ENCODE measurements at regions not wholly inside any gene's neighbourhood (a gene's known extent, or its start where the extent isn't known, plus 50 kb on each side); places are given as distances from the start of the nearest gene placed in this dataset.

- DNase-seq, result no peak
- Mint-ChIP-seq H3K9me3 (peaks cover 0 to 9% (median 0%) of the 10 kb centered on the region in 7 donors), H3K4me1 (no peaks in the 10 kb centered on the region), H3K36me3 (no peaks in the 10 kb centered on the region), H3K27me3 (no peaks in the 10 kb centered on the region), H3K27ac (no peak overlapping the region), H3K4me3 (no peak overlapping the region)
- Histone ChIP-seq H3K27ac (ENCODE audit: insufficient read depth, low read length, poor library complexity, severe bottlenecking) (no peak overlapping the region), H3K4me3 (ENCODE audit: low read depth, low read length) (no peak overlapping the region), H3K4me1 (ENCODE audit: control insufficient read depth, insufficient read depth, low read length, poor library complexity, severe bottlenecking) (no peaks in the 10 kb centered on the region), H3K27me3 (ENCODE audit: control insufficient read depth, insufficient read depth, low read length) (no peaks in the 10 kb centered on the region), H3K36me3 (ENCODE audit: control insufficient read depth, insufficient read depth, low read length) (no peaks in the 10 kb centered on the region), H3K9me3 (ENCODE audit: control insufficient read depth in 2 of 2, low read length in 2 of 2) (no peaks in the 10 kb centered on the region)
- no peak for ATAC-seq (ENCODE audit: low read depth in 2 of 2)
Observed at GRCh38 chr18:78447211-78447610, 532.4 kb upstream of the SALL3 start.

GRCh38 chr18:78448106-78448505 lies 531.5 kb upstream of the SALL3 start:
- Histone ChIP-seq H3K27ac (ENCODE audit: insufficient read depth, low read length, poor library complexity, severe bottlenecking) (no peak overlapping the region), H3K4me1 (ENCODE audit: control insufficient read depth, insufficient read depth, low read length, poor library complexity, severe bottlenecking) (no peaks in the 10 kb centered on the region), H3K4me3 (ENCODE audit: low read depth, low read length) (no peak overlapping the region), H3K27me3 (ENCODE audit: control insufficient read depth, insufficient read depth, low read length) (no peaks in the 10 kb centered on the region), H3K9me3 (ENCODE audit: control insufficient read depth in 2 of 2, low read length in 2 of 2) (no peaks in the 10 kb centered on the region), H3K36me3 (ENCODE audit: control insufficient read depth, insufficient read depth, low read length) (no peaks in the 10 kb centered on the region)
- Mint-ChIP-seq H3K9me3 (peaks cover 0 to 9% (median 0%) of the 10 kb centered on the region in 7 donors), H3K27me3 (no peaks in the 10 kb centered on the region), H3K27ac (no peak overlapping the region), H3K4me3 (no peak overlapping the region), H3K4me1 (no peaks in the 10 kb centered on the region), H3K36me3 (no peaks in the 10 kb centered on the region)
- DNase-seq (no peak), ATAC-seq (ENCODE audit: low read depth in 2 of 2) (no peak)

- H3K4me1 Mint-ChIP-seq, result no peaks in the 10 kb centered on the region
- no peaks in the 10 kb centered on the region for H3K27me3 Mint-ChIP-seq
- H3K9me3 ChIP-seq (ENCODE audit: control insufficient read depth in 2 of 2, low read length in 2 of 2), result no peaks in the 10 kb centered on the region
- H3K27ac Mint-ChIP-seq, result no peak overlapping the region
- no peaks in the 10 kb centered on the region for H3K27me3 ChIP-seq (ENCODE audit: control insufficient read depth, insufficient read depth, low read length)
- H3K4me1 ChIP-seq (ENCODE audit: control insufficient read depth, insufficient read depth, low read length, poor library complexity, severe bottlenecking), result no peaks in the 10 kb centered on the region
- ATAC-seq (ENCODE audit: low read depth in 2 of 2) (no peak), DNase-seq (no peak)
- H3K9me3 Mint-ChIP-seq, result peaks cover 0 to 9% (median 0%) of the 10 kb centered on the region in 7 donors
- no peak overlapping the region for H3K4me3 Mint-ChIP-seq
- no peak overlapping the region for H3K4me3 ChIP-seq (ENCODE audit: low read depth, low read length)
- H3K36me3 ChIP-seq (ENCODE audit: control insufficient read depth, insufficient read depth, low read length), result no peaks in the 10 kb centered on the region
- H3K27ac ChIP-seq (ENCODE audit: insufficient read depth, low read length, poor library complexity, severe bottlenecking), result no peak overlapping the region
- H3K36me3 Mint-ChIP-seq, result no peaks in the 10 kb centered on the region
Observed at GRCh38 chr18:78448591-78448990, 531.0 kb upstream of the SALL3 start.

GRCh38 chr18:78454221-78454620 lies 525.4 kb upstream of the SALL3 start:
- H3K36me3 ChIP-seq (ENCODE audit: control insufficient read depth, insufficient read depth, low read length), result no peaks in the 10 kb centered on the region

GRCh38 chr18:78455386-78455785 lies 524.2 kb upstream of the SALL3 start:
- no peaks in the 10 kb centered on the region for H3K27me3 ChIP-seq (ENCODE audit: control insufficient read depth, insufficient read depth, low read length)
- H3K4me1 ChIP-seq (ENCODE audit: control insufficient read depth, insufficient read depth, low read length, poor library complexity, severe bottlenecking), result no peaks in the 10 kb centered on the region
- DNase-seq, result no peak
- no peak overlapping the region for H3K27ac ChIP-seq (ENCODE audit: insufficient read depth, low read length, poor library complexity, severe bottlenecking)
- no peak for ATAC-seq (ENCODE audit: low read depth in 2 of 2)
- no peak overlapping the region for H3K4me3 ChIP-seq (ENCODE audit: low read depth, low read length)
- no peaks in the 10 kb centered on the region for H3K27me3 Mint-ChIP-seq
- peaks cover 0 to 5% (median 0%) of the 10 kb centered on the region in 7 donors for H3K9me3 Mint-ChIP-seq
- no peaks in the 10 kb centered on the region for H3K36me3 Mint-ChIP-seq
- no peaks in the 10 kb centered on the region for H3K36me3 ChIP-seq (ENCODE audit: control insufficient read depth, insufficient read depth, low read length)
- H3K9me3 ChIP-seq (ENCODE audit: control insufficient read depth in 2 of 2, low read length in 2 of 2), result peaks cover 0 to 2% of the 10 kb centered on the region in 2 experiments
- H3K4me1 Mint-ChIP-seq, result no peaks in the 10 kb centered on the region
- no peak overlapping the region for H3K4me3 Mint-ChIP-seq
- H3K27ac Mint-ChIP-seq, result no peak overlapping the region

More at GRCh38 chr18:78454221-78454620, 525.4 kb upstream of the SALL3 start:
- Histone ChIP-seq H3K4me1 (ENCODE audit: control insufficient read depth, insufficient read depth, low read length, poor library complexity, severe bottlenecking) (no peaks in the 10 kb centered on the region), H3K27me3 (ENCODE audit: control insufficient read depth, insufficient read depth, low read length) (no peaks in the 10 kb centered on the region), H3K9me3 (ENCODE audit: control insufficient read depth in 2 of 2, low read length in 2 of 2) (no peaks in the 10 kb centered on the region), H3K27ac (ENCODE audit: insufficient read depth, low read length, poor library complexity, severe bottlenecking) (no peak overlapping the region), H3K4me3 (ENCODE audit: low read depth, low read length) (no peak overlapping the region)
- Mint-ChIP-seq H3K36me3 (no peaks in the 10 kb centered on the region), H3K4me3 (no peak overlapping the region), H3K27me3 (no peaks in the 10 kb centered on the region), H3K4me1 (no peaks in the 10 kb centered on the region), H3K9me3 (peaks cover 0 to 5% (median 0%) of the 10 kb centered on the region in 7 donors), H3K27ac (no peak overlapping the region)
- no peak for DNase-seq
- ATAC-seq (ENCODE audit: low read depth in 2 of 2), result no peak

GRCh38 chr18:78457011-78457410 lies 522.6 kb upstream of the SALL3 start:
- H3K27ac Mint-ChIP-seq, result no peak overlapping the region
- no peaks in the 10 kb centered on the region for H3K4me1 Mint-ChIP-seq
- H3K36me3 ChIP-seq (ENCODE audit: control insufficient read depth, insufficient read depth, low read length), result no peaks in the 10 kb centered on the region
- peaks cover 0 to 2% of the 10 kb centered on the region in 2 experiments for H3K9me3 ChIP-seq (ENCODE audit: control insufficient read depth in 2 of 2, low read length in 2 of 2)
- H3K4me1 ChIP-seq (ENCODE audit: control insufficient read depth, insufficient read depth, low read length, poor library complexity, severe bottlenecking), result no peaks in the 10 kb centered on the region
- H3K9me3 Mint-ChIP-seq, result peaks cover 0 to 5% (median 0%) of the 10 kb centered on the region in 7 donors
- no peaks in the 10 kb centered on the region for H3K27me3 ChIP-seq (ENCODE audit: control insufficient read depth, insufficient read depth, low read length)
- H3K36me3 Mint-ChIP-seq, result no peaks in the 10 kb centered on the region
- no peak overlapping the region for H3K4me3 Mint-ChIP-seq
- H3K4me3 ChIP-seq (ENCODE audit: low read depth, low read length), result no peak overlapping the region
- DNase-seq (no peak), ATAC-seq (ENCODE audit: low read depth in 2 of 2) (no peak)
- no peaks in the 10 kb centered on the region for H3K27me3 Mint-ChIP-seq
- no peak overlapping the region for H3K27ac ChIP-seq (ENCODE audit: insufficient read depth, low read length, poor library complexity, severe bottlenecking)

GRCh38 chr18:78457731-78458130 lies 521.9 kb upstream of the SALL3 start:
- H3K27ac ChIP-seq (ENCODE audit: insufficient read depth, low read length, poor library complexity, severe bottlenecking), result no peak overlapping the region
- Mint-ChIP-seq H3K4me1 (no peaks in the 10 kb centered on the region), H3K27me3 (no peaks in the 10 kb centered on the region), H3K27ac (no peak overlapping the region), H3K36me3 (no peaks in the 10 kb centered on the region), H3K9me3 (peaks cover 0 to 7% (median 1%) of the 10 kb centered on the region in 7 donors), H3K4me3 (no peak overlapping the region)
- peaks cover 0 to 2% of the 10 kb centered on the region in 2 experiments for H3K9me3 ChIP-seq (ENCODE audit: control insufficient read depth in 2 of 2, low read length in 2 of 2)
- ATAC-seq (ENCODE audit: low read depth in 2 of 2) (no peak), DNase-seq (no peak)
- no peak overlapping the region for H3K4me3 ChIP-seq (ENCODE audit: low read depth, low read length)
- H3K4me1 ChIP-seq (ENCODE audit: control insufficient read depth, insufficient read depth, low read length, poor library complexity, severe bottlenecking), result no peaks in the 10 kb centered on the region
- no peaks in the 10 kb centered on the region for H3K27me3 ChIP-seq (ENCODE audit: control insufficient read depth, insufficient read depth, low read length)
- H3K36me3 ChIP-seq (ENCODE audit: control insufficient read depth, insufficient read depth, low read length), result no peaks in the 10 kb centered on the region

GRCh38 chr18:78458356-78458755 lies 521.3 kb upstream of the SALL3 start:
- H3K27me3 ChIP-seq (ENCODE audit: control insufficient read depth, insufficient read depth, low read length), result no peaks in the 10 kb centered on the region
- no peaks in the 10 kb centered on the region for H3K36me3 Mint-ChIP-seq
- H3K4me3 ChIP-seq (ENCODE audit: low read depth, low read length), result no peak overlapping the region
- peaks cover 0 to 2% of the 10 kb centered on the region in 2 experiments for H3K9me3 ChIP-seq (ENCODE audit: control insufficient read depth in 2 of 2, low read length in 2 of 2)
- H3K9me3 Mint-ChIP-seq, result peaks cover 0 to 7% (median 1%) of the 10 kb centered on the region in 7 donors
- H3K4me1 Mint-ChIP-seq, result no peaks in the 10 kb centered on the region
- no peaks in the 10 kb centered on the region for H3K36me3 ChIP-seq (ENCODE audit: control insufficient read depth, insufficient read depth, low read length)
- no peak overlapping the region for H3K27ac Mint-ChIP-seq
- H3K4me3 Mint-ChIP-seq, result no peak overlapping the region
- H3K4me1 ChIP-seq (ENCODE audit: control insufficient read depth, insufficient read depth, low read length, poor library complexity, severe bottlenecking), result no peaks in the 10 kb centered on the region
- no peak for ATAC-seq (ENCODE audit: low read depth in 2 of 2)
- H3K27me3 Mint-ChIP-seq, result no peaks in the 10 kb centered on the region
- DNase-seq, result no peak
- H3K27ac ChIP-seq (ENCODE audit: insufficient read depth, low read length, poor library complexity, severe bottlenecking), result no peak overlapping the region
